ENCODE measurements at regions not wholly inside any gene's neighbourhood (a gene's known extent, or its start where the extent isn't known, plus 50 kb on each side); places are given as distances from the start of the nearest gene placed in this dataset.

DNA sequence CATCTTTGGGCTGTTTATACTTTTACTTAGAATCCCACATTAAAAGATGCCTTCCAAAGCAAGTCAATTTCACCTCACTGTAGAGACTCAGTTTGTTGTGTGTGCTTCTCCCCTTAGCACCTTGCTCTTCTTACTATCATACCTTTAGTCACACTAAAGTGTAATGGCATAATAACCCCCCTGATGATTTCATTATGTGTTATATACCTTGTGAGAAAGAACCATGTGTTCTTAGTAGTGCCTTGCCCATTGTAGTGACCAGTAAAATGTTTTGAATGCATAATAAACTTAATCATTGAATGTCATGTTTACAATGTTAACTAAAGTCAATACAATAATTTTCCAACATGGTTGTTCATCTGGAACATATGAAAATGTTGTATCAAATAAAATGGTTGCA lies 1621.9 kb downstream of the PCDH7 start:
- Histone ChIP-seq H3K4me3 (no peak overlapping the region), H3K36me3 (ENCODE audit: low read depth, missing control alignments) (no peaks in the 10 kb centered on the region), H3K27ac (no peak overlapping the region), H3K27me3 (no peaks in the 10 kb centered on the region), H3K9me3 (no peaks in the 10 kb centered on the region), H3K4me1 (no peaks in the 10 kb centered on the region)
- no peak for TF ChIP-seq POLR2A (IDR thresholded peaks at IDR 0.05)
- TF ChIP-seq, protein P1, sequence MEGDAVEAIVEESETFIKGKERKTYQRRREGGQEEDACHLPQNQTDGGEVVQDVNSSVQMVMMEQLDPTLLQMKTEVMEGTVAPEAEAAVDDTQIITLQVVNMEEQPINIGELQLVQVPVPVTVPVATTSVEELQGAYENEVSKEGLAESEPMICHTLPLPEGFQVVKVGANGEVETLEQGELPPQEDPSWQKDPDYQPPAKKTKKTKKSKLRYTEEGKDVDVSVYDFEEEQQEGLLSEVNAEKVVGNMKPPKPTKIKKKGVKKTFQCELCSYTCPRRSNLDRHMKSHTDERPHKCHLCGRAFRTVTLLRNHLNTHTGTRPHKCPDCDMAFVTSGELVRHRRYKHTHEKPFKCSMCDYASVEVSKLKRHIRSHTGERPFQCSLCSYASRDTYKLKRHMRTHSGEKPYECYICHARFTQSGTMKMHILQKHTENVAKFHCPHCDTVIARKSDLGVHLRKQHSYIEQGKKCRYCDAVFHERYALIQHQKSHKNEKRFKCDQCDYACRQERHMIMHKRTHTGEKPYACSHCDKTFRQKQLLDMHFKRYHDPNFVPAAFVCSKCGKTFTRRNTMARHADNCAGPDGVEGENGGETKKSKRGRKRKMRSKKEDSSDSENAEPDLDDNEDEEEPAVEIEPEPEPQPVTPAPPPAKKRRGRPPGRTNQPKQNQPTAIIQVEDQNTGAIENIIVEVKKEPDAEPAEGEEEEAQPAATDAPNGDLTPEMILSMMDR (IDR thresholded peaks at IDR 0.05), result no peak
- intact Hi-C loops (cut with DNase I; ENCODE audit: low total_unique reads), result no loop called here
- no peak for DNase-seq

DNA sequence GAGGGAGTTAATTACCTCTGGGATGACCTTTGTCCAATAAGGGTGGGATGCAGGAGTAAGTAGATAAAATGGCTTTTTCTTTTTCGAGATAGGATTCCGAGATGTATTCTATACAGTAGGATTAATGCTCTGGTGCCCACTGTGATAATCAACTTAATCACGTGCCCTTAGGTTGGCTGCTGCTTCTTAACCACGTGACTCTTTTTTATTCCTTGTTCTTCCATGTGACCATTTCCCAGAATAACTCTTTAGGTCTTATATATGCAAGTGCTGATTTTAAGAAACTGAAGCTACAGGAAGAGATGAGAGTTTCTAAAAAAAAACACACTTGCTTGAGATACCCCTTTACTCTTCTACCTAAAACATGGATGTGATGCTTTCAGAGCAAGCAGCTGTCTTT lies 1628.9 kb downstream of the PCDH7 start:
- Histone ChIP-seq H3K36me3 (ENCODE audit: low read depth, missing control alignments) (no peaks in the 10 kb centered on the region), H3K4me3 (no peak overlapping the region), H3K4me1 (no peaks in the 10 kb centered on the region), H3K9me3 (no peaks in the 10 kb centered on the region), H3K27me3 (no peaks in the 10 kb centered on the region), H3K27ac (no peak overlapping the region)
- TF ChIP-seq, protein P1 (IDR thresholded peaks at IDR 0.05), result no peak
- no peak for TF ChIP-seq POLR2A (IDR thresholded peaks at IDR 0.05)
- 63 to 67% methylated on average over 4 of the region's 4 CpGs for WGBS, 2 donors
- intact Hi-C loops (cut with DNase I; ENCODE audit: low total_unique reads), result no loop called here
- DNase-seq, result no peak

DNA sequence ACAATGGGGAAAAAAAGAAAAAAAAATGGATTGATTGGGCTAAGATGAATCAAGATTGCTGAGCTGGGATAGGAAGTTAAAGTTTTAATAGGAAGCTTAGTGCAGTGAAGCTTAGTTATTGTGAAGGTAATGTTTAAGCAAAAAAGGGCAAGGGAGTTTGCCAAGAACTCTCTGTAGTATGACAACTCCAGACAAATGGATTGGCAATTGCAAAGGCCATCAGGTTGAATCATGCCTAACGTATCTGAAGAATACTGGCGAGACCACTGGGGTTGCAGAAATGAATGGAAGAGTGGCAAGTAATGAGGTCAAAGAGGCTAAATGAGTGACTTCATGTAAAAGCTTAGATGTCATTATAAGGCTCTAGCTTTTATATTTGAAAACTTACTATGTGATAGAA lies 1654.0 kb downstream of the PCDH7 start:
- Histone ChIP-seq H3K36me3 (ENCODE audit: low read depth, missing control alignments) (no peaks in the 10 kb centered on the region), H3K4me1 (no peaks in the 10 kb centered on the region), H3K27me3 (no peaks in the 10 kb centered on the region), H3K9me3 (no peaks in the 10 kb centered on the region), H3K4me3 (no peak overlapping the region), H3K27ac (no peak overlapping the region)
- WGBS, 2 donors, result 87 to 91% methylated on average over 2 of the region's 2 CpGs
- DNase-seq, result no peak
- intact Hi-C loops (cut with DNase I; ENCODE audit: low total_unique reads), result no loop called here
- TF ChIP-seq POLR2A (IDR thresholded peaks at IDR 0.05), result no peak
- TF ChIP-seq, protein P1 (IDR thresholded peaks at IDR 0.05), result no peak

DNA sequence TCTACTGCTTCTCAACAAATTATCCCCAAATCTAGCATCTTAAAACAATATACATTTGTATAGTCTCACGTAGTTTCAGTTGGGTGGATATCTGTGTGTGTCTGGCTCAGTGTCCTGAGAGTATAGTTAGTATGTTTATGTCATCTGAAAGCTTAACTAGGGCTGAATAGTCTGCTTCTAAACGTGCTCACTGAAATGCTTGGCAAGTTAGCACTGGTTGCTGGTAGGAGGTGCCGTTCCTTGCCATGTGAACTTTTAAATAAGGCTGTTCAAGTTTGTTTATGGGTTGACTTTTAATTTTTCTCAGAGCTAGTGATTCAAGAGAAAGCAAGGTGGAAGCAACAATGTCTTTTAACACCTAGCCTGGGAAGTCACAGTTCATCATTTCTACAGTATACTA lies 1673.6 kb downstream of the PCDH7 start:
- Histone ChIP-seq H3K4me1 (no peaks in the 10 kb centered on the region), H3K9me3 (no peaks in the 10 kb centered on the region), H3K4me3 (no peak overlapping the region), H3K27me3 (no peaks in the 10 kb centered on the region), H3K27ac (no peak overlapping the region), H3K36me3 (ENCODE audit: low read depth, missing control alignments) (no peaks in the 10 kb centered on the region)
- intact Hi-C loops (cut with DNase I; ENCODE audit: low total_unique reads), result no loop called here
- 55 to 63% methylated on average over 3 of the region's 3 CpGs for WGBS, 2 donors
- TF ChIP-seq POLR2A (IDR thresholded peaks at IDR 0.05), result no peak
- TF ChIP-seq, protein P1 (IDR thresholded peaks at IDR 0.05), result no peak
- no peak for DNase-seq

DNA sequence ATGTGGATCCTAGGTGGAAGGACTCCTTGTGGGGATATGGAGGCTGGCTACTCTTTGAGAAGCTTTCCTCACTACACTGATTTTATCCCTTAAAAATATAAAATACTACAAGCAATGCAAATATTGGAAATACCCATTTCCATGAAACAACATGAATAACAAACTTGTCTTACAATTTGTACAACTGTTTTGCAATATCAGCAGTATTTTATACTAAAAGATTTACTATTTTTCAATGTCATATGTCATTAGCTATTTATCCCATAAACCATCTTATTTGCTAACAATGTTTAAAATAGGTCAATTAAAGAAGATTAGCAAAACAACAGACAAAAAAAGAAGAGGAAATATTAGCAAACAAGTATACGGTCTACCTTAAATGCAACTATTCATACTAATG lies 1674.1 kb downstream of the PCDH7 start:
- DNase-seq, result no peak
- WGBS, 2 donors, result 82 to 89% methylated on average over 1 of the region's 1 CpG
- H3K4me1 ChIP-seq, result no peaks in the 10 kb centered on the region
- no peak for TF ChIP-seq POLR2A (IDR thresholded peaks at IDR 0.05)
- TF ChIP-seq, protein P1 (IDR thresholded peaks at IDR 0.05), result no peak
- no peaks in the 10 kb centered on the region for H3K9me3 ChIP-seq
- no peaks in the 10 kb centered on the region for H3K27me3 ChIP-seq
- no peak overlapping the region for H3K27ac ChIP-seq
- H3K36me3 ChIP-seq (ENCODE audit: low read depth, missing control alignments), result no peaks in the 10 kb centered on the region
- intact Hi-C loops (cut with DNase I; ENCODE audit: low total_unique reads), result no loop called here
- H3K4me3 ChIP-seq, result no peak overlapping the region
